ENCODE measurements at regions not wholly inside any gene's neighbourhood (a gene's known extent, or its start where the extent isn't known, plus 50 kb on each side); places are given as distances from the start of the nearest gene placed in this dataset.

- TF ChIP-seq FOXP2 (optimal IDR thresholded peaks at IDR 0.05; ENCODE audit: borderline replicate concordance, extremely low read depth, extremely low read length, insufficient read depth), result no peak
- no peak for TF ChIP-seq TAF1 (IDR thresholded peaks at IDR 0.05; ENCODE audit: borderline replicate concordance, insufficient read depth, low read length)
- TF ChIP-seq REST (IDR thresholded peaks at IDR 0.05; ENCODE audit: insufficient read depth in 1 of 2, low read depth in 2 of 2, low read length in 2 of 2), result no peak
- TF ChIP-seq POLR2AphosphoS5 (IDR thresholded peaks at IDR 0.05; ENCODE audit: low read depth, low read length), result no peak
- TF ChIP-seq SIN3A (IDR thresholded peaks at IDR 0.05; ENCODE audit: borderline replicate concordance, insufficient read depth, low read length), result no peak
Measured at GRCh38 chr18:67876871-67877270, 360.4 kb upstream of the DSEL start.

GRCh38 chr18:67875944-67876343 lies 359.4 kb upstream of the DSEL start:
- no peak for TF ChIP-seq SIN3A (IDR thresholded peaks at IDR 0.05; ENCODE audit: borderline replicate concordance, insufficient read depth, low read length)

- TF ChIP-seq FOXP2 (optimal IDR thresholded peaks at IDR 0.05; ENCODE audit: borderline replicate concordance, extremely low read depth, extremely low read length, insufficient read depth), result no peak
- no peak for TF ChIP-seq SIN3A (IDR thresholded peaks at IDR 0.05; ENCODE audit: borderline replicate concordance, insufficient read depth, low read length)
- no peak for TF ChIP-seq POLR2AphosphoS5 (IDR thresholded peaks at IDR 0.05; ENCODE audit: low read depth, low read length)
- TF ChIP-seq TAF1 (IDR thresholded peaks at IDR 0.05; ENCODE audit: borderline replicate concordance, insufficient read depth, low read length), result no peak
- no peak for TF ChIP-seq REST (IDR thresholded peaks at IDR 0.05; ENCODE audit: insufficient read depth in 1 of 2, low read depth in 2 of 2, low read length in 2 of 2)
Measured at GRCh38 chr18:67875060-67875459, 358.5 kb upstream of the DSEL start.

- TF ChIP-seq FOXP2 (optimal IDR thresholded peaks at IDR 0.05; ENCODE audit: borderline replicate concordance, extremely low read depth, extremely low read length, insufficient read depth) (no peak), TAF1 (IDR thresholded peaks at IDR 0.05; ENCODE audit: borderline replicate concordance, insufficient read depth, low read length) (no peak), POLR2AphosphoS5 (IDR thresholded peaks at IDR 0.05; ENCODE audit: low read depth, low read length) (no peak), SIN3A (IDR thresholded peaks at IDR 0.05; ENCODE audit: borderline replicate concordance, insufficient read depth, low read length) (no peak), REST (IDR thresholded peaks at IDR 0.05; ENCODE audit: insufficient read depth in 1 of 2, low read depth in 2 of 2, low read length in 2 of 2) (no peak)
Measured at GRCh38 chr18:67865400-67865799, 348.9 kb upstream of the DSEL start.

- TF ChIP-seq REST (IDR thresholded peaks at IDR 0.05; ENCODE audit: insufficient read depth in 1 of 2, low read depth in 2 of 2, low read length in 2 of 2) (no peak), FOXP2 (optimal IDR thresholded peaks at IDR 0.05; ENCODE audit: borderline replicate concordance, extremely low read depth, extremely low read length, insufficient read depth) (no peak), POLR2AphosphoS5 (IDR thresholded peaks at IDR 0.05; ENCODE audit: low read depth, low read length) (no peak), TAF1 (IDR thresholded peaks at IDR 0.05; ENCODE audit: borderline replicate concordance, insufficient read depth, low read length) (no peak), SIN3A (IDR thresholded peaks at IDR 0.05; ENCODE audit: borderline replicate concordance, insufficient read depth, low read length) (no peak)
Measured at GRCh38 chr18:67864677-67865340, 348.3 kb upstream of the DSEL start.
